ENCODE measurements at regions not wholly inside any gene's neighbourhood (a gene's known extent, or its start where the extent isn't known, plus 50 kb on each side); places are given as distances from the start of the nearest gene placed in this dataset.

DNA sequence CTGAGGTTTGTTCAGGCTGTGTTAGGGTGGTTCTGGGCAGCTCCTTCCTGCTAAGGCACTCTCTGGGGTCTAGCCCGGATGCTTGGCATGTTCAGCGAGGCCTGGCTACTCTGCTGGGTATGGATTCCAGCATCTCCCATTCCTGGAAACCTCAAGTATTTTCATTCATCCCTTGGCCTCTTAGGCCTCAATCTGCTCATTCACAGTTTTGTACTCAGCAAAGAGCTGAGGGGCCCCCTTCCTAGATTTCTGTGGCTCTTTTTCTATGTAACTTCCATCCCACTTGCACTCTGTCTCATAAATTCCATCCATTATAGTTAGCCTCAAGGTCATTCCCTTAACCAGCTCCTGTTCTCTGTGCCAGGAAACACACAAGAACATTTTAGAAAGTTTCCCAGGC is 798.8 kb upstream of the HS6ST1 start:
- FAIRE-seq: no peak

DNA sequence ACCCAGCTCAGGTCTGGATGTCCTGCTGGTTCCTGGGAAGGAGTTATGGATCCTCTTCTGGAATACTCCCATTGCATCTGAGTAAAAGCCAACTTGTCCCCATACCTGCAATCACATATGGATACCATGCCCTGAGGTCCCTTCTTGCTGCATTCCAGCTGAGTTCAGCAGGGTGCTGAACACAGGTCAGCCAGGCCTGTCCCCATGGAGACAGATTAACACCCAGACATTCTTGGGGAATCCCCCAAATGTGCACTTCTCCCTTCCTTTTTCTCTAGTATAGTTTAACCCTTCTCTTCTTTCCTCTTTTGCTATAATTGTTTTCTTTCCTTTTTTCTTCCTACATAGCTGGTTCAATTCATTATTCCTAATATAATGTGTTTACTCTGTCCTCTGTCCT is 799.6 kb upstream of the HS6ST1 start:
- FAIRE-seq: no peak

DNA sequence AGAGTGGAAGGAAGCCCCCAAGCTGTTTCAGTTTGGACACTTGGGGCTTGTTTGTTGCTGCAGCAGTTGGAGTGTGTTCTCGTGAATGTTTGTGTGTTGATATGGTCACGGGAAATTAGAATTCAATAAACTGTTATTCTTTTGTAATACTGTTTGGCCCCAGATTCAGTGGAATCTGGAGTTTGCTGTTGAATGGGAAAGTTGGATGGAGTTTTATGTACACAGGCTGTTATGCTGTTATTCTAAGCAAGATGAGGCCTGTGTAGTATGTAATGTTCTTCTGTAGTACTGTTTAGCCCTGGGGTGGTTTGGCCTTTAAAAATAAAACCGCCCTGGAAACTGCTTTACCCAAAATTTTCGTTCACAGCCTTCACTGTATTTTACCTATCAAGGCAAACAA is 810.4 kb upstream of the HS6ST1 start:
- FAIRE-seq: no peak

DNA sequence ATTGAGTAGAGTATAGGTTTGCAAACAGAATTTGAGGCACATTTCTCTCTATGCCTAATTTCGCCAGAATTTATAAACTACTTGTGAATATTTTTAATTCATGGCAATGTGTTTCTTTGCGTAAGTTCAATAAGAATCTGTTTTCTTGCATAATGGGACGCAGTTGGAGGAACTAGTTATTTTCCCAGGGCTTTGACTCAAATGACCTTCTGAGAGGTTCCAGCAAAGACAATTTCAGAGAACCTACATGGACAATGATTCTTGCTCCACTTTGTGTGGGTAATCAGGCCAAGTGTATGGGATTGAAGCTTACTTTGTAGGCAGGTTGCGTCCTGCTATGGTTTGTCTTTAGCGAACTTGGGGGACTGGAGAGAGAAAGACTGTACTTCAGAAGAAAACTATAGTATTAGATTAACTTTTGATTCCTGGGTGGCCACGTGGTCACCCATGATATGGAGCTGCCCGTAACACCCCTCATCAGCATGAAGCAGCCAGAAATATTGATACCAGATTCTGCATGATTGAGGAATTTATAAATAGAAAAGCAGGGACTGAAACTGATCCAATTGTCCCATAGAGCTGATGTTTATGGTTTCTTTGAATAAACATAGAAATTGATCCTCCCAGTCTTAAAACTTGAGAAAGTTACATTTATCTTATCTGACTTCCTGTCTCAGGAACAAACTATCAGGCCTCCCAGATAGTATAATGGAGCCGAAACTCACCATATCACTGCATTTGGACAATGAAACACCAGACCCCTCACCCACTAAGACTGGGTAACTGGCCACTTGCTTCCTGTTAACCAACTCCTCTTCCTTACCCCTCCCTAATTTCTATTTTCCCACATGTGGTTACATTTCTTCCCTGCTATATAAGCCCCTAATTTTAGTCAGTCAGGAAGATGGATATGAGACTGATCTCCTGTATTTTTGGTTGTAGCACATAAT is 815.3 kb upstream of the HS6ST1 start:
- FAIRE-seq: no peak

DNA sequence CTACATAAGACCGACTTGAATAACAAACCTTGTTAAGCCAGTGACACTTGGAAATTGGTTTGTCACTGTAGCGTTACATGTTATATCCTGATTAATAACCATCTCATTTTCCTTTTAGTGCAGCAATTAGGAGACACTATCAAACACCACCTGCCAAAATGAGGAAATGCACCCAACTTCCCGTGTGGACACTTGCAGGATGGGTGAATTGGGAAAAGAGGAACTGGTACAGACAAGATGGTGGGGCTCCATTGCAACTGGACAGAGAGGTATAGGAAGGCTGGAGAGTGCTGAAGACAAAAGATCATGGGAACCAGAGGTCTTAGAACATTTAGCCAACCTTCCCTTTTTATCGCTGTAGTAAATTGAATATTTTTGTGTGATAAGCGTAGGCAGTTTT is 816.3 kb upstream of the HS6ST1 start:
- no peak for FAIRE-seq

DNA sequence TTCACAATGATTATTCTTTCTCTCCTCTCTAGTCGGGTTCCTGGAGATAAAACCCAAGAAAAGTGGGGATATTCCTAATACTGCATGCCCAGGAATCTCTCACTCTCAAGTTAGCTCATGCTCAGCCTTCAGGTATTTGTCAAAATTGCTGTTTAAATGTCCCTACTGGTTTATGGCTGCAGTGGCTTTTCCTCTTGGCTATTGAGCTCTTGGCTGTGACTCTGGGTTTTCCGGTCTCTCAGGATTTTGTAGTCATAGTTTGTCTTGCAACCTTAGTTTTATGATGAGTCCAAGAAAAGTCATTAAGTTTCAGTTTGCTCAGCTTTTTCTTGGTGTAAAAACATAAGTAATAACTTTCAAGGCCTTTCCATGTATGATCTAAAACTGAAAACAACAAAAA is 820.7 kb upstream of the HS6ST1 start:
- FAIRE-seq: no peak

DNA sequence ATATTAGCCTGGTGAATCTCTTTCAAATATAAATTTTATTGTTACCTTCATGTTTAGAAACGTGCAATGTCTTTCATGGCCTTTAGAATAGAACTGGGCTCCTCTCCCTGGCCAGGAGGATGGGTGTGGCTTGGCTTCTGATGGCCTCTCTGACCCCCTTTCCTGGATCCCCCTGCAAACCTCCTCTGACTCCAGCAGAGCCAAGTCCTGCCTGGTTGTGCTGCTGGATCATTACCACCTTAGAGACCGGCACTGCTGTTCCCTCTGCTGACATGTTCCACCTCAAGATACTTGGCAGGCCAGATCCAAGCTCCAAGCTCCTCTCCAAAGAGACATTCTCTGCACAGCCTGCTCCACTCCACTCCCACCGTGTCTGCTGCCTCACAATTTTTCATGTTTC is 823.8 kb upstream of the HS6ST1 start:
- no peak for FAIRE-seq

DNA sequence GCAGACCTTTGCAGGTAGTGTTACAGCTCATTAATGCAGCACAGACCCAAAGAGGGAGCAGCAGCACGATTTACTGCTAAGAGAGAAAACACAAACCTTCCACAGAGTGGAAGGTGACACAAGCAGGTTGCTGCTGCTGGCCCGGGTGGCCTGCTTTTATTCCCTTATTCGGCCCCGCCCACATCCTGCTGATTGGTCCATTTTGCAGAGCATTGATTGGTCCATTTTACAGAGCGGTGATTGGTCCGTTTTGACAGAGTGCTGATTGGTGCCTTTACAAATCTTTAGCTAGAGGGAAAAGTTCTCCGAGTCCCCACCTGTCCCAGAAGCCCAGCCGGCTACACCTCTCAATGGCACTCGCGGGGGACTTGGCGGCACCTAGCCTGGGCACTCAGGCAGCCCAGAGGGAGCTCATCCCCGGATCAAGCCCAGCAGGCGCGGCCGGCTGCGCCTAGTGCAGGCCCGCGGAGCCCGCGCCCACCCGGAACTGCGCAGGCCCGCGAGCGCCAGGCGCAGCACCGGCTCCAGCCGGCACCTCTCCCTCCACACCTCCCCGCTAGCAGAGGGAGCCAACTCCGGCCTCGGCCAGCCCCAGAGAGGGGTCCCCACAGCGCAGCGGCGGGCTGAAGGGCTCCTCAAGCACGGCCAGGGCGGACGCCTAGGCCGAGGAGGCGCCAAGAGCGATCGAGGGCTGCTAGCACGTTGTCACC is 825.6 kb upstream of the HS6ST1 start:
- no peak for FAIRE-seq

DNA sequence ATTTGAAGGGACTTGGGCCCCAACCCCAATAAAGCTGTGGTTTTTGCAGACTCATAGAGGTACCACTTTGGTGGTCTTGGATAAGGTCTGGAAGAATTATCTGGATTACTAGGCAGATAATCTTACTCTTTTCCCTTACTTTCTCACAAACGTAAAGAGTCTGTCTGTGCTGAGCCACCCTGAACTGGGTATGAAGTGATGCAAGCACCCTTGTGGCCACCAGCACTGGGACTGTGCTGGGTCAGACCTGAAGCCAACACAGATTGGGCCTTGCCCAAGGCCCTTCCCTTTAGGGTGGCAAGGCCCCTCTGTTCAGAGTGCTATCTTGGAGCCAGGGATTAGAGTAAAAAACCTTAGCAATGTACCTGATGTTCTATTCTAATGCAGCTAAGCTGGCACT is 827.0 kb upstream of the RAB6C start:
- no peak for FAIRE-seq

DNA sequence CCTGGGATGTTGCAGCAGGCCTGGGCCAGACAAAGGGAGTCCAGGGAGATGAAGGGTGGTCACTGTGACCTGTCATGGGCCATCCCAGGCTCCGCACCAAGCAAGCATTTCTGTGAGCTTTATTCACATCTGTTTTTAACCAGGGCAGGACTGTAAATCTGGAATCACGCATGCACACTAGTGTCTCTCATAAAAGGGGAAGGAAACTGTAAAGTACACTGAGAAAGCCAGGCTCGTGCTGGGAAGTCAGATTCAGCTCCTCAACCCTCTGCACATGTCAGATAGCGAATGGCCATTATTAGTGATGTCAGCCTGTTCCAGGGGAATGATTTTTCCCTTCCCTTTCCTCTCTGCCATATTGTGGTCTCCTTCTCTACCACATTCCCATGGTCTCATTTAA is 818.6 kb upstream of the RAB6C start:
- no peak for FAIRE-seq

DNA sequence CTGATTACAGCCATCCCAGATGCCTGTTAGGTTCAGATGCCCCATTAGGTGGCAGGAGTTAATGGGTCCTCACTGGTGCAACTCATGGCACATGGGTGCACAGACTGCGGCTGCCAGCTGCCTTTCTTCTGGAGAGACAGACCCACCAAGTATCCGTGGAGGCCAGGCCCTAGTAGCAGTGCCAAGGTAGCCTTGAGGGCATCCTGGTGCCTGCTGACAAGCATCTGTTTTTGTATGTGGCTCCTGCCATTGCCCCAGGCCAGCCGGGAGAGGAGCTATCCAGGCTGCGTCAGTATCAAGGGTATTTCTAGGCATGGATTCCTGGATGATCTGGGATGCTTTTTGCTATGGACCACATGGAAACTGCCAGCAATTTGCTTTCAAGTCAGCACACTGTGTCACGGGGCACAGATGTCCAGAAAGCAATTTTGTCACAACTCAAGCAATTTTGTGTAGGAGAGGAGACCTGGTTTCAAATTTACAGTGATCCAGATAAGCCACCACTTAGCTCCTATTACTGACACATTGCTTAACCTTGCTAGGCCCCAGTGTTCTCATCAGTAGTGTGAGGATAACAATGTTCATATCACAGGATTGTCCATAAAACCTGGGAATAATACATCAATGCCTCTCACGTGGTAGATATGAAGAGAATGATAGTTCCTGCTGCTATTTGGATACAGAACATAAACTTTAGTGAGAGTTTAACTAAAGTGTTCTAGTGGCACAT is 815.1 kb upstream of the RAB6C start:
- no peak for FAIRE-seq

DNA sequence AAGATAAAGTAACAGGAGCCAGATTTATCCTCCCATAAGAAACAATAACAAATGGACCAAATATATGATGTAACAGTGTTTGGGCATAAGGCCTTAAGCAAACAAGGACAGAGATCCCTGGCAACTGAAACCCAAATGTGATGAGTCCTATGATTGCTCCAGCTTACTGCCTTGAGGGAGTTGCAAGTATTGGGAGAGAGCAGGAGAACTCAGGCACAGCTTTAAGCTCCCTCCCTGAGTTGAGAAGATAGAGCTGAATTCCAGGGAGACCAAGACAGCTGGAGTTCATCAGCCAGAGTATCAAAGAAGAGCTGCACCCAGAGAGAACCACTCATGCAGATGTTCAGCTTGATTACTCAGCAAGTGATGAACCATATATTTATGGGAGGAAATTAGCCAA is 814.5 kb upstream of the RAB6C start:
- no peak for FAIRE-seq

DNA sequence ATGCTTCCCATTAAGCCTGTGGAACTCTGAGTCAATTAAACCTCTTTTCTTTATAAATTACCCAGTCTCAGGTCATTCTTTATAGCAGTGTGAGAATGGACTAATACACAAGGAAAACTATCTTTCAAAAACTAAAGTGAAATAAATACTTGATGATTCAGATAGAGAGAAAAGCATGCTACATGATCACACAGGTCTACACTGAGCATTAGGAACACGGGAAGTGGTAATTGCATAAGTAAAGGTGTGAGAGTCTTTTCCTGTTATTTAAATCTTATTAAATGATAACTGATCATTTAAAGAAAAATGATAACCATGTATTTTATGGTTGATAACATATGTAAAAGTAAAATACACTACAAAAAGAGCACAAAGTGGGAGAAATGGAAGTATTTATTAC is 812.0 kb upstream of the RAB6C start:
- FAIRE-seq: no peak

DNA sequence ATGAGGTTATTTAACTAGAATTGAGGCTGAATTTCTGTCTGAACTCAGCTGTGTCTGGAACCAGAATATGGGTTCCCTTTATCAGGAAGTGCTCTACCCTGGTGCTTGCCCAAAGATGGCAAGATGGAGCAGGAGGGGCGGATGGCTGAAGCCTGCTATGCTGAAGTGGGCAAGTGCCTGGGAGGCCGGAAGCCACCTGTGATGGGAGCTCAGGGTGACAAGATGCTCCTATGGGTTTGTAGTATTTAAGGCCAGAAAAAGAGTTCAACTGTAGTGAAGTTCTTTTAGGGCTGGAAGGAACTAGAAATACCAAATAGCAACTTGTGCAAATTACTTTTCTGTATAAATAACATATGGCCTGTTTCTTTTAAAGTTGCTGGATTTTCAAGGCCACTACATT is 808.9 kb upstream of the RAB6C start:
- FAIRE-seq: no peak

DNA sequence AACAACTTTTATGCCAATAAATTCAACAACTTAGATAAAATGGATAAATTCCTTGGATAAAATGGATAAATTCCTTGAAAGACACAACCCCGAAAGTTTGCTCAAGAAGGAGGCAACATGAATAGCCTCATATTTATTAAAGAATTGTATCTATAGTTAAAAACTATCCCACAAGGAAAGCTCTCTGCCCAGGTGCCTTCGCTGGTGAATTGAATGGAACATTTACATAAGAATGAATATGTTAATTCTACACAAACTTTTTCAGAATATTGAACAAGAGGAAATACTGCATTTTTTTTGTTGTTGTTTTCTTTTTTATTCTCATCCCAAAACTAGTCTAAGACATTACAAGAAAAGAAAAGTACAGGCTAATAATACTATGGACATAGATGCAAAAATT is 805.3 kb upstream of the RAB6C start:
- FAIRE-seq: peak; percentile 33

DNA sequence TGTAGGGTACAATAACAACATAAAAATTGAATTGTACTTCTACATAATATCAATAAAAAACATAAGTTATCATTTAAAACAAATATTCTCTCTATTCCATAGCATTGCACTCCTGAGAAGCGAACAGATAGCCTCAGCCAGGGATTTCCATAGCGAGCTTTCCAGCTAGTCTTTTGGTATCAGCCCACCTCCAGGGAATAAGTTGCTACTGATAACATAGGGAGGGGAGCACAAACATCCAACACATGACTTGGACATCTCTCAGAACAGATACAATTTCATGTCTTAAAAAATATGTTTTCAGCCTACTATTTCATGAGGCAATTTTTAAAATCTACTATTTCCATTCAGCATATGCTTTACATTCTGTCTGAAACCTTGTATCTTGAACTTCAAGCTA is 804.4 kb upstream of the RAB6C start:
- no peak for FAIRE-seq

DNA sequence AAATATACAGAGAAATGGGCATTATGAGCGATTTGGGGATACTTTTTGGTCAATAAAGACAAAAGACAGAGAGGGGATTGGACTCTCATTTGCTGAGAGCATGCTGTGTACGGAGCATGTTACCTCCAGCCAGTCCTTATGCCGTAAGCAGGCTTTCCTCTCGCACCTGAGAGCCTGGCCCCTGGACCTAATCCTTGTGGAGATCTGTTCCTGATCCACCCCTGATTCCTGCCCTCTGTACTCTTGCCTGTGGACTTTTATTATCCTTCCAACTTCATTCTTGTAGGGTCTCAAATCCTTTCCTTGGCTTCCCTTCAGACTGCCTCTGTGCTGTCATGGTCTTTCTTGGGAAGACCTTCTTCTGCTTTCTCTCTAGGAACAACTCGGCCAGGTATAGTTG is 803.1 kb upstream of the RAB6C start:
- FAIRE-seq: no peak

DNA sequence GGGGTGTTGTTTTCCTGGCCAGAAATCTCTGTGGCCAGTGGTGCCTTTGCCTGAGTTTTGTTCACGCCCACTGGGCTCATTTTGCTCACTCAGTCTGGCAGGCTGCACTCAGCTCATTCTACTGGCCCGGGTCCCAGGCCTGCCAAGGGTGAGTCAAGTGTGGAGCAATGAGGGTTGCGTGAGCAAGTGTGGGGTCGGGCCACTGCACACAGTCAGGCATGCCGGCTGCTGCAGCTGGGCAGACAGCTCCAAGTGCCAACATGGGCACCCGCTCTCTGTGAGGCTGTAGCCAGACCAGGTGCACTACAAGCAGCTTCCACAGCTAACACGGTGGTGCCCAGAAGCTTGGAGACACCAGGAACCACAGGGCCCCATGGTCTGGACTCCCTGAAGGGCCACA is 801.1 kb upstream of the RAB6C start:
- FAIRE-seq: no peak

DNA sequence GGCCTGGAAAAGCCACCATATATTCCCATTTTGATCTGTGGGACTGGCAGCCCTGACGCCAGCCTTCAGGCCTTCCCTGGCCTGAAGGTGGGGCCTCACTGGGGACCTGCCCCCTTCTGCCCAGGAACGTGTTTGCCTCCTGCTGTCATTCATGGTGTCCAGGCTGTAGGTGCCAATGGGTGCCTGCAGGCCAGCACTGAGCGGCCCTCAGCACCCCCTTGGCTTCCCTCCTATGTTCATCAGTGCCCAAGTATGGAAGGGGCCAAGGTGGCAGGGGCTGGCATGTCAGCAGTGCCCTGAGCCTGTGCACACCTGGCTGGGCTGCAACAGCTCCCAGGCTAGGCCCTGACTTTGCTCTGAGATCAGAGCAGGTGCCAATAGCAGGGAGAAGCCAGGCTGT is 800.3 kb upstream of the RAB6C start:
- FAIRE-seq: no peak

DNA sequence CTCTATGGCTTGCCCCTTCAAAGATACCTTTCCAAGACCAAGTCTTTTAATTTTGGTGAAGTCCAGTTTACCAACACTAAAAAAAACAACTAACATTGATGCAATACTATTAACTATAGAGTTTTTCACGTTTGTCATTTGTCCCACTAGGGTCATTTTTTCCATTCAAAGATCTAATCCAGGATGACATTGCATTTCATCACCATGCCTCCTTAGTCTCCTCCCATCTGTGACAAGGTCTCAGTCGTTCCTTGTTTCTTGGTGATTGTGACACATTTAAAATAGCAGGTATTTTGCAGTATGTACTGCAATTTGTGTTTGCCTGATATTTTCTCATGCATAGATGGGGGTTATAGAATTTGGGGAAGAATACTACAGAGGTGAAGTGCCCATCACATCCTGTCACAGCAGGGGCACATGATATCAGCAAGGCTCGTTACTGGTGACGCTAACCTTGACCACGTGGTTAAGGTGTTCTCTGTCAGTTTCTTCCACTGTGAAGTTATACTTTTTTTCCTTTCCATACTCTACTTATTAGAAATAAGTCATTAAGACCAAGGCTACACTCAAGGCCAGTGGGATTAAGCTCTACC is 799.2 kb upstream of the RAB6C start:
- no peak for FAIRE-seq

DNA sequence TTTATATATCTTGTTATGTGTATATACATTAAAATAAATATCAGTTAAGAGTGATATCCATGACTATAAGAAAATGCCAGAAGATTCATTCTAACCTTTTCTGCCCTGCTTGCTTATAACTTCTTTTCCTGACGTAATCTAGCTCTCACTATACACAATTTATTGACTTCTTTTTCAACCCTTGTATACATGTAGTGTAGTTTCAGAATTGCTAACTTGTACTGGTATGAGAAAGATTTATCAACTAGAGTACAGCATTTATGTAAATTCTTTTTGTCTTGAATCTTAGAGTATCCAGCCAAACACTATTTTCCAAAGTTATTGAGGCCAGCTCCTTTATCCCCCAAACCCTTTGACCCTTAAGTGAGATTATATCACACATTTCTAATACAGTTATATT is 798.0 kb upstream of the RAB6C start:
- no peak for FAIRE-seq

DNA sequence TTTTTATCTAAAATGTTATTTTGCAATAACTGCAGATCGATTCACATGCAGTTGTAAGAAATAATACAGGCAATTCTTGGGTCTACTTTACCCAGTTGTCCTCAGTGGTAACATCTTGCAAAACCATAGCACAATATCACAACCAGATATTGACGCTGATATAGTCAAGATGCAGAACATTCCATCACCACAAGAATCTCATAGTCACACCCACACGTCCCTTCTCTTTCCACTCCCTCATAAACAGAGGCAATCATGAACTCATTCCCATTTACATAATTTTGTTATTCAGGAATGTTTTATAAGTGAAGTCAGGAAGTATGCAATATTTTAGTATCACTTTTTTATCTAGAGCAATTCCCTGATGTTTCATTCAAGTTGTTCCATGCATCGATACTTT is 797.5 kb upstream of the RAB6C start:
- FAIRE-seq: no peak

DNA sequence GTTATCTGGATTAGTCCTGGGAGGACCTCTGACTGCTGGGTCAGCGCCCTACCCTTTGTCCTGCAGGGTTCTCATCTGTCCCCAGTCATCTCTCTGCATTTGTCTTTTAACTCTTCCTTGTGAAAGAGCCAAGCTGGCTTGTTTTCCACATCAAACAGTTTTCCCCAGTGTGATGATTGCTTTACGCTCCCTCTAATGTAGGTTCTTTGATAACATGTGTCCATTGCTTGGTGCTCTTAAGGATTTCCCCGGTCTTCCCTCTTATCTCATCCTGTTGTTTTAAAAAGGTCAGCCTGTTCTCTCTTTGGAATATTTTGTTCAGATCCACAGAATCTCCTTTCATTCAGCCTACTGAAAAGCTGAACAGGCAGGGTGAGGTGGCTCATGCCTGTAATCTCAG is 792.1 kb upstream of the RAB6C start:
- no peak for FAIRE-seq
